Hepatocyte (in vitro differentiated cells): ENCODE measurements at regions not wholly inside any gene's neighbourhood (a gene's known extent, or its start where the extent isn't known, plus 50 kb on each side); places are given as distances from the start of the nearest gene placed in this dataset.
"Not testable (repeated sequence)": the region's sequence is repeated elsewhere in the genome, so short reads cannot be mapped to it uniquely, and the experiment has no call there.

Experiments
- CTCF ChIP-seq: fragments of 200-600 bp; sonication (generic); IDR thresholded peaks from 2 replicates; pipeline ENCODE4 v1.5.1; 2016; ENCODE audit warnings: antibody characterized with exemption, mild to moderate bottlenecking; ENCODE audit not compliant: poor library complexity
- EZH2 ChIP-seq: fragments of 200-600 bp; sonication (generic); IDR thresholded peaks from 2 replicates; pipeline ENCODE4 v1.6.1; 2016; ENCODE audit warnings: antibody characterized with exemption, mild to moderate bottlenecking, borderline replicate concordance
- EZH2phosphoT487 ChIP-seq: fragments of 200-600 bp; sonication (generic); IDR thresholded peaks from one replicate; pipeline ENCODE4 v1.6.1; 2018; ENCODE audit warnings: antibody characterized with exemption, mild to moderate bottlenecking, low read depth, moderate library complexity; ENCODE audit not compliant: unreplicated experiment, severe bottlenecking

GRCh38 chr1:29795965-29796364, 559.6 kb downstream of the PTPRU start:
- TF ChIP-seq EZH2, CTCF, EZH2phosphoT487: not testable (repeated sequence)
